Activated CD8-positive, alpha-beta memory T cell treated with anti-CD3 and anti-CD28 coated beads for 36 hours (primary cell): ENCODE measurements at regions not wholly inside any gene's neighbourhood (a gene's known extent, or its start where the extent isn't known, plus 50 kb on each side); places are given as distances from the start of the nearest gene placed in this dataset.
"Not testable (repeated sequence)": the region's sequence is repeated elsewhere in the genome, so short reads cannot be mapped to it uniquely, and the experiment has no call there.

Source experiments
- CTCF ChIA-PET: fragments of 350-600 bp; sonication (Branson Sonifier 250); formaldehyde crosslinking; loops from one replicate; lab custom pipeline; 2021; ENCODE audit warnings: antibody characterized with exemption; lab: Charles Lee
- POLR2A ChIA-PET: fragments of 350-600 bp; sonication (Branson Sonifier 250); formaldehyde crosslinking; loops from one replicate; lab custom pipeline; 2021; ENCODE audit warnings: antibody characterized with exemption; lab: Charles Lee

DNA sequence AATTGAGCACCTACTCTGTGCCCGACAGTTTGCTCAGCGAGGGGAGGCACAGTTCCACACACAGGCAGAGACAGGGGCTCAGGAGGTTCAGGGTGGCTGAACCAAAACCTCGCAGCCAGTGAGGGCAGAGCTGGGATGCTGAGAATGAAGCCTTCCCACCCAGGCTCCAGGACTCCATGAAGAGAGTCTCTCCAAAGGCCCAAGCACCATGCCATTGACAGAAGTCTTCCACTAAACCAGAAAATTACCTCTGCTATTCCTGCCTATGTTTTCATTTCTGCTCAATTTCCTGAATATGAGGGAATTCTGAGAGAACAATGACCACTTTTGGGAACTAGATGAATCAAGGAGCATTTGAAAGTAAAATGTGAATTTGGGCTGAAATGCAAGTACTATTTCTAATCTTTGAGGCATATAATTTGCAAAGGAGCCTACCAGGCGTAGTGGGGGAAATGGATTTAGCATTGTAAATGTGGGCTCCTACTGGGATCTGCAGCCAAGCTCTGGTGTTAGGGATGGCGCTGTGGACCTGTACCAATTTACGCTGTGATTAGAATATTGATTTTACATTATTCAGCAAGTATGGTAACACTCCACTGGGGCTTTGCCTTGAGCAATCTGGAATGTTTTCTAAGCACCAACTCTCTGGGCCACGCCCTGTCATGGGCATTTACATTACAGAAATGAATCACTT is 91.9 kb downstream of the DRD1 start:
- POLR2A ChIA-PET = no interaction called here
- CTCF ChIA-PET = interaction anchor here (0.5 kb wide), 1 partner anchor 11 kb away, joined by 3 read pairs; no protein-coding TSS in a partner anchor

DNA sequence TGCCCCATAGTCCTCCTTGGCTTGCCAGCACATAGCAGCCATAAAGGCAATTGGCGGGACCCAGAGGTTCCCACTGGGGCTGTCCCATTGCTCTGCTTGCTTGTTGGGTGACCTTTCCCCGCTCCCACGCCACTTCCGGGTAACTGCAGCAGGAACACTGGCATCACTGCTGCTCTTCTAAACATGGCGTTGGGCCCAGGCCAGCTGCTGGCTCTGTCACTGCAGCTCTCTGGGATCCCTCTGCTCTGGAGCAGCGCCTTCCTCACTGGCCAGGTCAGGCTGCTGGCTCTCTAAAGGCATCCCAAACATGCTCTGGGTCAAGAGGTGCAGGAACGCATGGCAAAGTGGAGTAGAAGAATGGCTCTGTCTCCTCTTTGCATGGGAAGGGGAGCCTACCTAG is 92.9 kb downstream of the DRD1 start:
- CTCF ChIA-PET = no interaction called here
- POLR2A ChIA-PET = no interaction called here

DNA sequence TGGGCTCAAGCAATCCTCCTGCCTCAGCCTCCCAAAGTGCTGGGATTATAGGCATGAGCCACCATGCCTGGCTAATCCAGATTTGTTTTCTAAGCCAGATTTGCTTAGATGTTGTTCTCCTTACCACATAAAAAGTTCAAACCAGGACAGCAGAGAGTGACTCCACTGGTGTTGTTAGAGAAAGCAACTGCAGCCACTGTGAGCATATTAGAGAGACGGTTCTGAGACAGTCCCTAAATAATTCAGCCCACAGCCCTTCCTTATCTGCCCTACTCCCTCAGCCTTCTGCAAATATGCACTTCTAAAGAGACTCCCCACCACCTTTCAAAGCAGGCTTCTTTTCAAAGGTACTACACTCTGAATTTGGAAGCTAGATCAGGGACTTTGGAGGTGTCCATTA is 96.1 kb downstream of the DRD1 start:
- POLR2A ChIA-PET = no interaction called here
- CTCF ChIA-PET = no interaction called here

DNA sequence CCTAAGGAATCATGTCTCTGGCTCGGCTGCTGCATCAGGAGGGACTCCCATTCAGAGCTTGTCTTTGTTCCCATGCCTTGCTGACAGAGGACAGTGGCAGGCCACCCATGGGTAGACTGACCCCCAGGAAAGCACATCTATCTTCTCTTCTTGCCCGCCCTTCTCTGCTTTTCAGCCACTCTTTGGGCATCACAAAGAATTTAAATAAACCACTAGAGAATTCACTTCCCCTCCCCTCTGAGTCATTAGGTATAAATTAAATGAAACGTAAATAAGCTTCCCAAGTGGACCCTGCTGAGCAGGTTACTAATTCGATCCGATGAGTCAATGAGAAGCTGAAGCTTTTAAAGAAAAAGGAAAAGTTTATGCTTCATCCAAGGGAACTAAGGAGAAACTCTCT is 97.0 kb downstream of the DRD1 start:
- CTCF ChIA-PET = no interaction called here
- POLR2A ChIA-PET = no interaction called here

DNA sequence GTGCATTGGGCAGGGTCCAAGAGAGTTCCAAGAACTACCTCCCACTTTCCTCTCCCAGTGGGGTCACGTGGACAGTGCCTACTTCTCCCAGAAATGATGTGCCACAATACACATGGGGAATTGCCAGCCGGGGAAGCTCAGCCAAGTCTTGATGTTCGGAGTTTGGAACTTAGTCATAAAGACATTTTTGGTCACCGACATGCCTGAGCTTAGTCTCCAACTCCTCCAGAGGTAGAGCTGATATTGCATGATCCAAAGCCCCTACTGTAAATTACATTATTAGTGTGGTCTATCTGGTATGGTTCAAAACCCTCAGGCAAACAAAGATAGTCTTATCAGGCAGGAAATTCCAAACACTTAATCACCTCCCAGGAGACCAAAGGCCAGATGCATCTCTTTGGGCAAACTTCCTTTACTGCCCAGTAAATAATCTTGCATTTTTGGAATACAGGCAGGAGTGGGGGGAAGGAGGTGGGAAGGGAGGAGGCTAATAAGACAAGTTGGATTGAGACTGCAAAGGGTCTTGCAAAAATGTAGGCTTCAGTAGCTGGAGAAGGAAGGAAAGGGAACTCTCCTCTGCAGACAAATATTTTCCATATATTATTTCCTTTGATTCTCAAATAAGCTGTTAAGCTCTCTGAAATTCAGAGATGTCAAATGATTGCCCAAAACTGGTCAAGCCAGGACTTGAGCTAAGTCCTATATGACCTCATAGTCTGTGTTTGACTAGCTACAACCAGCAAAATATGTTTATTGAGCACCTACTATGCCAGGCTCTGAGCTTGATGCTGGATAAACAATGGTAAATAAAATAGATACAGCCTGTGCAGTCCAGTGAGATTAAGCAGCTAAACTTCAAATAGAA is 99.4 kb downstream of the DRD1 start:
- POLR2A ChIA-PET = no interaction called here
- CTCF ChIA-PET = no interaction called here

DNA sequence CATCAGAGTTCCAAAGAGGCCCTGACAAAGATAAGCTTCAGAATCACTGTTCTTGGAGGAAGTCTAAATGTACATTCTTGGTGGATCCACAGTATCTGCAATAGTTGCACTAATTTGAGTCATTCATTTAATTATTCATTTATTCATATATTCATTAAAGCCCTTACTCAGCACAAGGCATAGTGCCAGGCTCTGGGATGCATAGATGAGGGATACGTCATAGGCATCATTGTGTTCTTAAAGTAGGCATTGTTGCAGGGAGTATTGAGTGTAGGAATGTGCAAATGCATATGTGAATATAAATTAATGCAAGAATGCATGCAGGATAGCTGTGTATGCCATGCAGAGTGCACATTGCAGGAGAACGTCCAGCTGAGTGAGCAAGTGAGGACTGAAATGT is 100.7 kb downstream of the DRD1 start:
- POLR2A ChIA-PET = no interaction called here
- CTCF ChIA-PET = no interaction called here

DNA sequence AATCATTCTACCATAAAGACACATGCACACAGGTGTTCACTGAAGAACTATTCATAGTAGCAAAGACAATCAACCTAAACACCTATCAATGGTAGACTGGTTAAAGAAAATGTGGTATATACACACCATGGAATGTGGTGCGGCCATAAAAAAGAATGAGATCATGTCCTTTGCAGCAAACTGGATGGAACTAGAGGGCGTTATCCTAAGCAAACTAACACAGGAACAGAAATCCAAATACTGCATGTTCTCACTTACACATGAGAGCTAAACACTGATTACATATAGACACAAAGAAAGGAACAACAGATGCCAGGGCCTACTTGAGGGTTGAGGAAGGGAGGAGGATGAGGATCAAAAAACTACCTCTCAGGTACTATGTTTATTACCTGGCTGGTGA is 103.8 kb downstream of the DRD1 start:
- ChIA-PET POLR2A (no interaction called here), CTCF (no interaction called here)

DNA sequence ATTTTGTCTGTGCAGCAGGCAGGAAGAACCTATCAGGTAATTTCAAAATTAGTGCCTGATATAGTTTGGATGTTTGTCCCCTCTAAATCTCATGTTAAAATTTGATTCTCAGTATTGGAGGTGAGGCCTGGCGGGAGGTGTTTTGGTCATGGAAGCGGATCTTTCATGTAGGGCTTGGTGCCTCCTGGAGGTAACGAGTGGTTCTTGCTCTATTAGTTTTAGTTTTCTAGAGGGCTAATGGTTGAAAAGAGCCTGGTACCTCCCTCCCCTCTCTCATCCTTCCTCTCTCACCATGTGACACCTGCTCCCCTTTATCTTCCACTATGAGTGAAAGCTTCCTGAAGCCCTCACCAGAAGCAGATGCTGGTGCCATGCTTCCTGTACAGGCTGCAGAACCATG is 106.3 kb downstream of the DRD1 start:
- ChIA-PET POLR2A (no interaction called here), CTCF (no interaction called here)

DNA sequence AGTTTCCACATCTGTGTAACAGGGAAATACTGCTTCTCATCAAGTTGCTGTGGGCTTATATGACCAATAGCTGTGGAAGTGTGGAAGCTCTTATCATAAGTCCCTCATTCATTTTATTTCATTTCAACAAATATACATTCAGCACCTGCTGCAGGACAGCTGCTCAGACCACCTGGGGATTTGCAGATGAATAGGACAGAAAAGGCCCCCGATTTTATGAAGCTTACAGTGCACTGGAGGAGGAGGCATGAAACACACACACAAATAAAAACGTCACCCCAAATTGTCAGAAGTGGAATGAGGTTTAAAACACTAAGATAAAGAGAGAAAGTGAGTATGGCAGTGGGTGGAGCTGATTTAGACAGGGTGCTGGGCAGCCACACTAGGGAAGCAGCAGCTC is 107.2 kb downstream of the DRD1 start:
- ChIA-PET CTCF (interaction anchor here (1.1 kb wide), 1 partner anchor 386 kb away, joined by 3 read pairs; no protein-coding TSS in a partner anchor), POLR2A (no interaction called here)

DNA sequence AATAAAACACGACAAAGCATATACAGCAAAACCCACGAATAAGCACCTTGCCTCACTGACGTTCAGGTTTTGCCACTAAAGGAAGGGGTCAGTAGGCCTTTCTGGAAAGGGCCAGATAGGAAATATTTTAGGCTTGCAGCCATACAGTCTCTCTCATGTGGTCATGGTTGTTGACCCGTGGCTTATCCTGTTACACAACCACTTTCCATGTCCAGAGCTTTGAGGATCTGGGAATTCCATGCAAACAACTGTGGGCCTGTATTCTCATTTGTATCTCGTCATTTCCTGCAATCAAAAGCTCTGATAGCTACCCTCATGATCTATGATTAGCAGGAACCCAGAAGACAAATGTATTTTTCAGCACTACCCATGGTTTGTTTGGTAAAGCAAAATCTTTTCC is 108.3 kb downstream of the DRD1 start:
- ChIA-PET POLR2A (no interaction called here), CTCF (no interaction called here)

DNA sequence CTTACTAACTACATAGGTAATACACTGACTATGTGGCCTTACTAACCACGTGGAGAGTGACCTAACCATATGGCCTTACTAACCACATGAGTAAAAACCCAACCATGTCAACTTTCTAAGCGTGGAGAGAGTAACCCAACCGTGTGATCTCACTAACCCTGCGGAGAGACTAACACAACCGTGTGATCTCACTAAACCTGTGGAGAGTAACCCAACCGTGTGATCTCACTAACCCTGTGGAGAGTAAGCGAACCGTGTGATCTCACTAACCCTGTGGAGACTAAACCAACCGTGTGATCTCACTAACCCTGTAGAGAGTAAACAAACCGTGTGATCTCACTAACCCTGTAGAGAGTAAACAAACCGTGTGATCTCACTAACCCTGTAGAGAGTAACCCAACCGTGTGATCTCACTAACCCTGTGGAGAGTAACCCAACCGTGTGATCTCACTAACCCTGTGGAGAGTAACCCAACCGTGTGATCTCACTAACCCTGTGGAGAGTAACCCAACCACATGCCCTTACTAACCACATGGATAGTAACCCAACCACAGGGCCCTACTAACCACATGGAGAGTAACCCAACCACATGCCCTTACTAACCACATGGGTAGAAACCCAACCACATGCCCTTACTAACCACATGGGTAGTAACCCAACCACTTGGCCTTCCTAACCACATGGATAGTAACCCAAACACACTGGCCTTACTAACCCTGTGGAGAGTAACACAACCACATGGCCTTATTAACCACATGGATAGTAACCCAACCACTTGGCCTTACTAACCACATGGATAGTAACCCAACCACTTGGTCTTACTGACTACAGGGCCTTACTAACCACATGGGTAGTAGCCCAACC is 112.6 kb downstream of the DRD1 start:
- CTCF ChIA-PET, POLR2A ChIA-PET: not testable (repeated sequence)

DNA sequence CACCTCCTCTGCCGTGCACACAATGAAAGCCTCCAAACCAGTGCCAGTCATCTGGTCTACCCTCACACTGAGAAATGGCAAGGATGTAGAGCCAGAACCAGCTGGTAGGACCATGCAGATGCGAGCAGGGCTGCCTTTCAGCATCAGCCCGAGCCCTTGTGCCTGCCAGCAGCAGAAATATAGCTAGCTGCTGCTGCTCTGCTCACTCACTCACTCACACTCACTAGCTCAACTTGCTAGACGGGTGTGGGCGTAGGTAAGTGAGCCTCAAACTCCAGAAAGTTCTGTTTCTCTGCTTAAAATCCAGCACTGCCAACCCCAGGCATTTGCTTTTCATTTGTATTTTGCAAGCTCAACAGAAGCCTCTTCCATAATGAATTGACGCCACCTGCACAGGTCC is 114.0 kb downstream of the DRD1 start:
- ChIA-PET CTCF (no interaction called here), POLR2A (no interaction called here)

DNA sequence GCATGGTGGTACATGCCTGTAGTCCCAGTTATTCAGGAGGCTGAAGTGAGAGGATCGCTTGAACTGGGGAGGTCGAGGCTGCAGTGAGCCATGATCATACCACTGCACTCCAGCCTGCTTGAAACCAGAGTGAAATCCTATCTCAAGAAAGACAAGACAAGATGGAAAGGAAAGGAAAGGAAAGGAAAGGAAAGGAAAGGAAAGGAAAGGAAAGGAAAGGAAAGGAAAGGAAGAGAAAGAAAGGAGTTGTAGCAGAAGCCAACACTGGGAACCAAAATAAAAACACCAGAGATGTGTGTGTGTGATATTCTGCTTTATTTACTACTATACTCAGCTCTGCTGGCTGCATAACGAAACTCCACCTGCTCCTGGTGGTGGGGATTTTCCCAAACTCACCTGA is 115.3 kb downstream of the DRD1 start:
- POLR2A ChIA-PET = no interaction called here

DNA sequence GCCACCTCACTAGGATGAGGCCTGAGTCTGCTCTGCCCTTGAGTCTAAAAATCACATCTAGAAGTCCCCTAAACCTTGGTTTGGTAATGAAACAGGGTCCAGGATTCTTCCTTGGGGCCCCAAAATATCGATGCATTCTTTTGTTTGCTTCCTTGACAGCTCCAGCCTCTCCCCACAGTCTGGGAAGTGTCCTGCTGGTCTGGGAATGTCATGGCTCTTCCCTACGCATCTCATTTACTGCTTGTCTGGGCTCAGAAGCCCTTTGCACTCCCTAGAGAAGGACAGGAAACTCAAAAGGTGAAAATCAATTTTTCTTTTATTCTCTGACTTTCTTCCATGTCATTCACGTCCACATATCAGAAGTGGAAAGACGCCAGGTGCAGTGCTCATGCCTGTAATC is 115.8 kb downstream of the DRD1 start:
- ChIA-PET CTCF (no interaction called here), POLR2A (no interaction called here)

More for the DNA sequence above, 115.3 kb downstream of the DRD1 start:
- CTCF ChIA-PET = no interaction called here

DNA sequence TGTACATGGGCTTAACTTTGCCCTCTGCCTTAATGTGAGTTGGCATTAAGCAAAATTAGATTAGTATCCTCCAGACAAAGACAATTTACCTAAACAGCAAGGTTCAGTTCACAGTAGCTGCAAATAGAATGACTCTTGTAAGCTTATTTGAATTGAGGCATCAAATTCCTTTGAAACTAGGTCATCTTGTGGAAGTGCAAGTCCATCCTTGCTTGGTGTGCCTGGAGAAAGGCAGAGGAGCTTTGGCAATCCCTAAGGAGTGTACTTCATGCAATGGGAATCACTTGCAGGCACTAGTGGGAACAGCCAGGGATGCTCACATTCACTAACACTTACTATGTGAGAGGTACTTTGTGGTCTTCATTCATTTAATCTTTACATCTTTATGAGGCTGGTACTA is 118.3 kb downstream of the DRD1 start:
- ChIA-PET CTCF (no interaction called here), POLR2A (no interaction called here)

DNA sequence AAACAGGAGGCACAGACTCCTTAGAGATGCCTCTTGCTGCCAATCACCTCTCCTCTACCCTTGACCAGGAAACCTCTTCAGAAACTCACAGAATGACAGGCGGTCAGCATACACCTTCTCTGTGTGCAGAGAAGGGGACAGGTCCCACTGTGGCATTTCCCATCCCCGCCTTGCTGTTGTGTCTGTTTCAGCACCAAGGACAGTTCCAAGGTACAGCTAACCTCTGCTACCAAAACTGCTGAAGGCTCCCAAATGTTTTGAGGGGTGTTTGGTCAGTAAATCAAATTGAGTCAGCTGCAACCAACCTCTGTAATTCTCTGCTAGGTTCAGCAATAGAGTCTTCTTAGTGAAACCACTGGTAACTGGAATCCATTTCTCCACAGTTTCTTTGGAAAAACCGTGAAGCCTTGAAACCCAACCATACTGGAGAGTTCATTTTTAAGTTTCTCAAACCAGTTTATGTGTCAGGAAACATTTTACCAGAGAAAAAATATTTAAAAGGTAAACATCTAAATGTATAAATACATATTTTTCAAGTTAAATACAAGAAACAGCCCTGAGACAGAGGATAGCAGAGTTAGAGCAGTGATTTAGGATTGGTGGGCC is 122.0 kb downstream of the DRD1 start:
- ChIA-PET POLR2A (no interaction called here), CTCF (no interaction called here)

DNA sequence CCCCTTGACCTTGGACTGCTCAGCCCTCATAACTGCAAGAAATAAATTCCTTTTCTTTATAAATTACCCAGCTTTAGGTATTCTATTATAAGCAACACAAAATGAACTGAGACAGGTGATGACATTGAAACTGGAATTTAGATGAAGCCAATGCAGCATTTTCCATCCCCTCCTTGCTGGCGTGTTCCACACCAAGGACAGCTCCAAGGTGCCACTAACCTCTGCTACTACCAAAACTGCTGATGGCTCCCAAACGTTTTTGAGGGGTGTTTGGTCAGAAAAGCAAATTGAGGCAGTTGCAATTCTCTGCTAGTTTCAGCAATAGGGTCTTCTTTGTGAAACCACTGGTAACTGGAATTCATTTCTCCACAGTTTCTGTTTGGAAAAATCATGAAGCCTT is 124.8 kb downstream of the DRD1 start:
- POLR2A ChIA-PET = no interaction called here
- CTCF ChIA-PET = no interaction called here

DNA sequence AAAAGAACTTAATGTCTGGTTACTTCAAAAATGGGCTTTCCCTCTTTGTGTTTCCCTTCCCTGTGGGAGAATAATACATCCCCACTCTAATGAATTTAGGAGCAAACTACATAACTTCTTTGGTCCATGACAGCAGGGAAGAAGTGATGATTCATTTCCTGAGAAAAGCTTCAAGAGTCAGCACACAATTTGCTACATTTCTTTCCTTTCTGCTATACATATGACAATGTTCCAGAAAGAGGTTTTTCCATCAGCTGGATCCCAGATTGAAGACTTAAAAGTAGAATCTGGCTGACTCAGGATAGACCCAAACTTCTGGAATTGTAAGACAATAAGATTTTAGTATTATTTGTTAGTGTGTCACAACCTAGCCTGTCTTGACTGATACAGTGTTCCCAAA is 126.1 kb downstream of the DRD1 start:
- POLR2A ChIA-PET = no interaction called here
- CTCF ChIA-PET = no interaction called here

DNA sequence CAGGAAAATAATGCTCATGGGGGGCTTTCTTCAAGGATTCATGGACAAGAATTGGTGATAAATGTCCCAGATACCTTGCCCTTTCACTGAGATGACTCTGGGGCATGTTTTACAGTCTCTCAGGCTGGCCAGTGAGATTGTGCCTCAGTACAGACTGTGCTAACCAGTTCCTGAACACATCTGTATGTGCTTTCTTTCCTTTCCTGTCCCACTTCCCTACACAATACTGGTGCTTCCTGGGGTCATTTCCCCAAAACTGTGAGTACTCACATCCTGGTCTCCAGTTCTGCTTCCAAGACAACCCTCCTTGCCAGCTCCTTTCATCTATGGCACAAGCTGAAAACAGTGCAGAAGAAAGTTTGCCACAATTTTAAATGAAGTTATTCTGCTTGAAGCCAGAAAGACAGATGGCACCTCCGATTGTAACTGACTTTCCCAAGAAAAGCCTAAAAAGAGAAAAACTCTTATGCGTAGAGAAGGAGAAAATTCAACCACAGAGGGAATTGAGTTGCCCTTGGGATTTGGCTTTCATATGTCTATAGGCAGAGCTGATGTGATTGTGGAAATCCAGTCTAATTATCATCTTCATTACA is 134.7 kb downstream of the DRD1 start:
- ChIA-PET POLR2A (no interaction called here), CTCF (no interaction called here)
